ENCODE measurements at regions not wholly inside any gene's neighbourhood (a gene's known extent, or its start where the extent isn't known, plus 50 kb on each side); places are given as distances from the start of the nearest gene placed in this dataset.

DNA sequence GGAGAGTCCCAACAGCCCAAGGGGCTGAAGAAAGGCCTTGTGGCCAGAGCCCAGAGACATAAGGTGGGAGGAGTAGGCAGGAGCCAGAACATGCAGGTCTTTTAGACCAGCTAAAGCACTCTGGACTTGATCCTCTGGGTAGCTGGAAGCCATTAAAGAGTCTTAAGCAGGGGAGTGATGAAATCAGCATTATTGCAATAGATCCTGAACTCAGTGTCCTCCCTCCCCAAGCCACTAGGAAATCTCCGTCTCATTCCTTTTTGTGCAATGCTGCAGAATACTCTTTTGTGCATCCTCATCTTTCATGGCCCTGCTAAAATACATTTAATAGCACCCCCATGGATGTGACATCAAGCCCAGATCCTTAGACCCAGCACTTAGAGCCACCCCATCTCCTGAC lies 58.6 kb upstream of the ZCCHC2 start:
- TF ChIP-seq, protein P1, sequence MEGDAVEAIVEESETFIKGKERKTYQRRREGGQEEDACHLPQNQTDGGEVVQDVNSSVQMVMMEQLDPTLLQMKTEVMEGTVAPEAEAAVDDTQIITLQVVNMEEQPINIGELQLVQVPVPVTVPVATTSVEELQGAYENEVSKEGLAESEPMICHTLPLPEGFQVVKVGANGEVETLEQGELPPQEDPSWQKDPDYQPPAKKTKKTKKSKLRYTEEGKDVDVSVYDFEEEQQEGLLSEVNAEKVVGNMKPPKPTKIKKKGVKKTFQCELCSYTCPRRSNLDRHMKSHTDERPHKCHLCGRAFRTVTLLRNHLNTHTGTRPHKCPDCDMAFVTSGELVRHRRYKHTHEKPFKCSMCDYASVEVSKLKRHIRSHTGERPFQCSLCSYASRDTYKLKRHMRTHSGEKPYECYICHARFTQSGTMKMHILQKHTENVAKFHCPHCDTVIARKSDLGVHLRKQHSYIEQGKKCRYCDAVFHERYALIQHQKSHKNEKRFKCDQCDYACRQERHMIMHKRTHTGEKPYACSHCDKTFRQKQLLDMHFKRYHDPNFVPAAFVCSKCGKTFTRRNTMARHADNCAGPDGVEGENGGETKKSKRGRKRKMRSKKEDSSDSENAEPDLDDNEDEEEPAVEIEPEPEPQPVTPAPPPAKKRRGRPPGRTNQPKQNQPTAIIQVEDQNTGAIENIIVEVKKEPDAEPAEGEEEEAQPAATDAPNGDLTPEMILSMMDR (conservative IDR thresholded peaks at IDR 0.05 in 1 of 2, IDR thresholded peaks at IDR 0.05 in 1 of 2; ENCODE audit: low read depth in 1 of 2, low read length in 2 of 2): no peak
- no peak for TF ChIP-seq EZH2 (IDR thresholded peaks at IDR 0.05; ENCODE audit: low read length, missing control alignments)

All from fibroblast of lung (primary cell).